OCI-LY1 (cell line): ENCODE measurements at regions not wholly inside any gene's neighbourhood (a gene's known extent, or its start where the extent isn't known, plus 50 kb on each side); places are given as distances from the start of the nearest gene placed in this dataset.

ENCODE experiments used
- H2AFZ ChIP-seq: fragments of 200-600 bp; sonication (generic), shearing (Covaris generic); 2 replicates; pipeline ENCODE4 v1.6.0; 2014; ENCODE audit warnings: antibody characterized with exemption, mild to moderate bottlenecking, low read length
- H3F3A ChIP-seq: fragments of 200-600 bp; sonication (generic), shearing (Covaris generic); 2 replicates; pipeline ENCODE4 v1.6.0; 2014; ENCODE audit warnings: mild to moderate bottlenecking, antibody characterized with exemption, low read length, moderate library complexity; ENCODE audit not compliant: insufficient read depth
- H3K27ac ChIP-seq: fragments of 200-600 bp; sonication (generic); 2 replicates; pipeline ENCODE4 v1.5.1; 2014; ENCODE audit warnings: low read length, mixed run types, mild to moderate bottlenecking, low read depth; ENCODE audit not compliant: poor library complexity, severe bottlenecking
- H3K27me3 ChIP-seq: fragments of 200-600 bp; sonication (generic); 2 replicates; pipeline ENCODE4 v1.6.0; 2014; ENCODE audit warnings: antibody characterized with exemption, mild to moderate bottlenecking, low read length, moderate library complexity; ENCODE audit not compliant: insufficient read depth
- H3K36me3 ChIP-seq: fragments of 200-600 bp; sonication (generic); 2 replicates; pipeline ENCODE4 v1.6.1; 2014; ENCODE audit warnings: mild to moderate bottlenecking, antibody characterized with exemption, low read length, moderate library complexity, mixed read lengths; ENCODE audit not compliant: insufficient read depth
- H3K4me1 ChIP-seq: fragments of 200-600 bp; sonication (generic); 2 replicates; pipeline ENCODE4 v1.5.1; 2014; ENCODE audit warnings: mild to moderate bottlenecking, low read length, moderate library complexity; ENCODE audit not compliant: insufficient read depth, severe bottlenecking
- H3K4me2 ChIP-seq: fragments of 200-600 bp; sonication (generic), shearing (Covaris generic); 2 replicates; pipeline ENCODE4 v1.6.1; 2014; ENCODE audit warnings: low read length
- H3K4me3 ChIP-seq: fragments of 200-600 bp; sonication (generic); 2 replicates; pipeline ENCODE4 v1.5.1; 2014; ENCODE audit warnings: low read length, low read depth, mild to moderate bottlenecking, mixed read lengths; ENCODE audit not compliant: poor library complexity, severe bottlenecking
- H3K79me2 ChIP-seq: fragments of 200-600 bp; shearing (Covaris generic); 2 replicates; pipeline ENCODE4 v1.6.1; 2016; ENCODE audit warnings: mixed run types, low read length, mixed read lengths; ENCODE audit not compliant: insufficient read depth
- H3K9ac ChIP-seq: fragments of 200-600 bp; sonication (generic), shearing (Covaris generic); 2 replicates; pipeline ENCODE4 v1.6.1; 2014; ENCODE audit warnings: mild to moderate bottlenecking, low read length, mixed read lengths
- H3K9me2 ChIP-seq: fragments of 200-600 bp; sonication (generic), shearing (Covaris generic); 2 replicates; pipeline ENCODE4 v1.6.1; 2014; ENCODE audit warnings: low read depth, mild to moderate bottlenecking, low read length, mixed read lengths
- H3K9me3 ChIP-seq: fragments of 200-600 bp; shearing (Covaris generic); 2 replicates; pipeline ENCODE4 v1.6.1; 2014; ENCODE audit warnings: low read length, mixed read lengths
- H4K20me1 ChIP-seq: fragments of 200-600 bp; sonication (generic), shearing (Covaris generic); 2 replicates; pipeline ENCODE4 v1.6.0; 2016; ENCODE audit warnings: mild to moderate bottlenecking, low read length; ENCODE audit not compliant: insufficient read depth
- EZH2 ChIP-seq: fragments of 200-600 bp; sonication (generic), shearing (Covaris generic); IDR thresholded peaks from 2 replicates; pipeline ENCODE4 v1.8.0; 2017; ENCODE audit warnings: borderline replicate concordance, mixed run types, mild to moderate bottlenecking, antibody characterized with exemption, low read length, moderate library complexity, mixed read lengths
- TF ChIP-seq, protein P1 (sequence below): fragments of 200-600 bp; sonication (generic), shearing (Covaris generic); IDR thresholded peaks from 2 replicates; pipeline ENCODE4 v1.5.1; 2017; ENCODE audit warnings: mild to moderate bottlenecking, antibody characterized with exemption, low read length, moderate library complexity, mixed read lengths

DNA sequence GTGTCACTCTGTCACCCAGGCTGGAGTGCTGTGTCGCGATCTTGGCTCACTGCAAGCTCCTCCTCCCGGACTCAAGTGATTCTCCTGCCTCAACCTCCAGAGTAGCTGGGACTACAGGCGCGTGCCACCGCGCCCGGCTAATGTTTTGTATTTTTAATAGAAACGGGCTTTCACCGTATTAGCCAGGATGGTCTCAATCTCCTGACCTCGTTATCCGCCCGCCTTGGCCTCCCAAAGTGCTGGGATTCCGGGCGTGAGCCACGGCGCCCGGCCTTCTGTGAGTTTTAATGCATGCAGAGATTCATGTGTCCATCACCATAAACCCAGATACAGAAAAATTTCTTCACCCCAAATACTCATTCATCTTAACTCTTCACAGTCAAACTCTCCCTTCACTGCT, 1046.7 kb downstream of the CDH9 start:
- no peak overlapping the region for H3K4me3 ChIP-seq
- H3K79me2 ChIP-seq = no peaks in the 10 kb centered on the region
- no peak overlapping the region for H3K27ac ChIP-seq
- H3K4me2 ChIP-seq = no peak overlapping the region
- H2AFZ ChIP-seq = no peak overlapping the region
- no peaks in the 10 kb centered on the region for H4K20me1 ChIP-seq
- no peaks in the 10 kb centered on the region for H3K4me1 ChIP-seq
- no peaks in the 10 kb centered on the region for H3K36me3 ChIP-seq
- no peak overlapping the region for H3K9ac ChIP-seq
- TF ChIP-seq, protein P1, sequence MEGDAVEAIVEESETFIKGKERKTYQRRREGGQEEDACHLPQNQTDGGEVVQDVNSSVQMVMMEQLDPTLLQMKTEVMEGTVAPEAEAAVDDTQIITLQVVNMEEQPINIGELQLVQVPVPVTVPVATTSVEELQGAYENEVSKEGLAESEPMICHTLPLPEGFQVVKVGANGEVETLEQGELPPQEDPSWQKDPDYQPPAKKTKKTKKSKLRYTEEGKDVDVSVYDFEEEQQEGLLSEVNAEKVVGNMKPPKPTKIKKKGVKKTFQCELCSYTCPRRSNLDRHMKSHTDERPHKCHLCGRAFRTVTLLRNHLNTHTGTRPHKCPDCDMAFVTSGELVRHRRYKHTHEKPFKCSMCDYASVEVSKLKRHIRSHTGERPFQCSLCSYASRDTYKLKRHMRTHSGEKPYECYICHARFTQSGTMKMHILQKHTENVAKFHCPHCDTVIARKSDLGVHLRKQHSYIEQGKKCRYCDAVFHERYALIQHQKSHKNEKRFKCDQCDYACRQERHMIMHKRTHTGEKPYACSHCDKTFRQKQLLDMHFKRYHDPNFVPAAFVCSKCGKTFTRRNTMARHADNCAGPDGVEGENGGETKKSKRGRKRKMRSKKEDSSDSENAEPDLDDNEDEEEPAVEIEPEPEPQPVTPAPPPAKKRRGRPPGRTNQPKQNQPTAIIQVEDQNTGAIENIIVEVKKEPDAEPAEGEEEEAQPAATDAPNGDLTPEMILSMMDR = no peak
- no peak for TF ChIP-seq EZH2
- no peaks in the 10 kb centered on the region for H3K27me3 ChIP-seq
- H3F3A ChIP-seq = no peaks in the 10 kb centered on the region
- no peaks in the 10 kb centered on the region for H3K9me3 ChIP-seq
- no peaks in the 10 kb centered on the region; the same call in 1 of the 2 replicates for H3K9me2 ChIP-seq

DNA sequence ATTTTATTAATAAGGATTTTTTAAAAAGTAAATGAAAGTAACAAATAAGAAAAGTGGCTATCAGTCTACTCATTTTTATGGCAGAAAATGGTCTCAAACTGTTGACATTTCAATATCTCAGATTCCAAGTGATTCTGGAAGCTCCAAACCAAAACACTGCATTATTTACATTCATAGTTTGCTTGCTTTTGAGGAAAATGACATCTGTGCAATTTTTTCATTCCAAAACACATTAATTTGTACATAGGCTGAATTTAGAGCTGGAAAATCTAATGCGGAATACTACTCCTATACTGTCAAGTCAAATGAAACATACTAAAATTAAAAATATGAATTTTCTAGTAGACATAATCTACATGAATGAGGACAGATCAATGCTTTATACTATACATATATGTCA, 1047.6 kb downstream of the CDH9 start:
- H3K4me2 ChIP-seq = no peak overlapping the region
- no peaks in the 10 kb centered on the region for H4K20me1 ChIP-seq
- H3K27me3 ChIP-seq = no peaks in the 10 kb centered on the region
- no peaks in the 10 kb centered on the region for H3K79me2 ChIP-seq
- H3K27ac ChIP-seq = no peak overlapping the region
- no peaks in the 10 kb centered on the region; the same call in 1 of the 2 replicates for H3K9me2 ChIP-seq
- no peaks in the 10 kb centered on the region for H3F3A ChIP-seq
- H2AFZ ChIP-seq = no peak overlapping the region
- no peak overlapping the region for H3K9ac ChIP-seq
- no peaks in the 10 kb centered on the region for H3K9me3 ChIP-seq
- no peak overlapping the region for H3K4me3 ChIP-seq
- H3K36me3 ChIP-seq = no peaks in the 10 kb centered on the region
- TF ChIP-seq, protein P1 = no peak
- TF ChIP-seq EZH2 = no peak
- H3K4me1 ChIP-seq = no peaks in the 10 kb centered on the region

DNA sequence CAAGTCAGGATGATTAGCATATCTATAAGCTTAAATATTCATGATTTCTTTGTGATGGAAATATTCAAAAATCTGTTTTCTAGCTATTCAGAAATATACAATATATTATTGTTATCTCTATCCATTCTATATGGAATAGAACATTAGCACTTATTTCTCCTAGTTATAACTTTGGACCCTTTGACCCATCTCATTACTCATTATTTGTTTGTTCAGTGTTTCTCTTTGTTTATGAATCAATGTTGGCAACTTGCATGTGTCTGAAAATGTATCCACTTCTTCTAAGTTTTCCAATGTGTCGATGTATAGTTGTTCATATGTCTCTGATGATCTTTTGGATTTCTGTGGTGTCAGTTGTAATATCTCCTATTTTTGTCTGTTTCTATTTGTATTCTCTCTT, 1059.3 kb downstream of the CDH9 start:
- no peaks in the 10 kb centered on the region for H3F3A ChIP-seq
- H3K9ac ChIP-seq = no peak overlapping the region
- no peak overlapping the region for H3K27ac ChIP-seq
- H2AFZ ChIP-seq = no peak overlapping the region
- no peak for TF ChIP-seq EZH2
- TF ChIP-seq, protein P1 = no peak
- H3K4me2 ChIP-seq = no peak overlapping the region
- no peaks in the 10 kb centered on the region for H3K9me3 ChIP-seq
- no peaks in the 10 kb centered on the region for H3K79me2 ChIP-seq
- H3K9me2 ChIP-seq = no peaks in the 10 kb centered on the region
- no peaks in the 10 kb centered on the region for H3K27me3 ChIP-seq
- H3K4me3 ChIP-seq = no peak overlapping the region
- no peaks in the 10 kb centered on the region for H4K20me1 ChIP-seq
- no peaks in the 10 kb centered on the region for H3K4me1 ChIP-seq
- no peaks in the 10 kb centered on the region for H3K36me3 ChIP-seq
